ENCODE measurements at regions not wholly inside any gene's neighbourhood (a gene's known extent, or its start where the extent isn't known, plus 50 kb on each side); places are given as distances from the start of the nearest gene placed in this dataset.
"Not testable (repeated sequence)": the region's sequence is repeated elsewhere in the genome, so short reads cannot be mapped to it uniquely, and the experiment has no call there.

- H3K36me3 Mint-ChIP-seq = no peaks in the 10 kb centered on the region
- H3K4me3 Mint-ChIP-seq = no peak overlapping the region
- ATAC-seq (ENCODE audit: low read depth in 2 of 2) = no peak
- no peaks in the 10 kb centered on the region for H3K27me3 Mint-ChIP-seq
- DNase-seq = no peak
- H3K27ac Mint-ChIP-seq = no peak overlapping the region
- peaks cover 0 to 4% (median 1%) of the 10 kb centered on the region in 7 donors for H3K9me3 Mint-ChIP-seq
- peaks cover 5 to 13% (median 12%) of the 10 kb centered on the region in 3 donors for H3K4me1 Mint-ChIP-seq
These were observed 66.6 kb downstream of the TNFAIP3 start for GRCh38 chr6:137933696-137934095.

GRCh38 chr6:137936798-137937197 lies 69.7 kb downstream of the TNFAIP3 start:
- Mint-ChIP-seq H3K4me3 (no peak overlapping the region), H3K36me3 (no peaks in the 10 kb centered on the region), H3K9me3 (peaks cover 0 to 7% (median 2%) of the 10 kb centered on the region in 7 donors), H3K27me3 (no peaks in the 10 kb centered on the region), H3K27ac (no peak overlapping the region), H3K4me1 (peaks cover 13 to 20% (median 17%) of the 10 kb centered on the region in 3 donors)
- DNase-seq (no peak), ATAC-seq (ENCODE audit: low read depth in 2 of 2) (no peak)

- DNase-seq = no peak
- H3K4me1 Mint-ChIP-seq = peaks cover 11 to 20% (median 17%) of the 10 kb centered on the region in 3 donors
- peaks cover 0 to 7% (median 2%) of the 10 kb centered on the region in 7 donors for H3K9me3 Mint-ChIP-seq
- no peak overlapping the region for H3K27ac Mint-ChIP-seq
- no peak for ATAC-seq (ENCODE audit: low read depth in 2 of 2)
- no peaks in the 10 kb centered on the region for H3K36me3 Mint-ChIP-seq
- H3K4me3 Mint-ChIP-seq = peak overlapping the region in 1 of 8 donors; percentile 18
- H3K27me3 Mint-ChIP-seq = no peaks in the 10 kb centered on the region
These were observed 70.8 kb downstream of the TNFAIP3 start for GRCh38 chr6:137937834-137938233.

GRCh38 chr6:137938770-137939379 lies 71.8 kb downstream of the TNFAIP3 start:
- no peaks in the 10 kb centered on the region for H3K36me3 Mint-ChIP-seq
- DNase-seq = no peak
- no peaks in the 10 kb centered on the region for H3K27me3 Mint-ChIP-seq
- H3K9me3 Mint-ChIP-seq = peaks cover 0 to 7% (median 2%) of the 10 kb centered on the region in 7 donors
- no peak for ATAC-seq (ENCODE audit: low read depth in 2 of 2)
- H3K27ac Mint-ChIP-seq = peak overlapping the region in 1 of 6 donors; percentile 47
- peaks cover 11 to 20% (median 17%) of the 10 kb centered on the region in 3 donors for H3K4me1 Mint-ChIP-seq
- no peak overlapping the region for H3K4me3 Mint-ChIP-seq

- peak overlapping the region in 1 of 6 donors; percentile 8 for H3K27ac Mint-ChIP-seq
- no peaks in the 10 kb centered on the region for H3K27me3 Mint-ChIP-seq
- H3K4me3 Mint-ChIP-seq = no peak overlapping the region
- no peak for DNase-seq
- H3K36me3 Mint-ChIP-seq = no peaks in the 10 kb centered on the region
- peaks cover 0 to 7% (median 0%) of the 10 kb centered on the region in 7 donors for H3K9me3 Mint-ChIP-seq
- peaks cover 17 to 25% (median 23%) of the 10 kb centered on the region in 3 donors for H3K4me1 Mint-ChIP-seq
- ATAC-seq (ENCODE audit: low read depth in 2 of 2) = no peak
These were observed 74.9 kb downstream of the TNFAIP3 start for GRCh38 chr6:137941995-137942394.

- DNase-seq (no peak), ATAC-seq (ENCODE audit: low read depth in 2 of 2) (no peak)
- H3K4me3 Mint-ChIP-seq = no peak overlapping the region
- H3K27ac Mint-ChIP-seq = peak overlapping the region in 1 of 6 donors; percentile 73
- H3K36me3 Mint-ChIP-seq = no peaks in the 10 kb centered on the region
- H3K9me3 Mint-ChIP-seq = peaks cover 0 to 7% (median 0%) of the 10 kb centered on the region in 7 donors
- H3K27me3 Mint-ChIP-seq = no peaks in the 10 kb centered on the region
- peaks cover 17 to 25% (median 21%) of the 10 kb centered on the region in 3 donors for H3K4me1 Mint-ChIP-seq
These were observed 75.7 kb downstream of the TNFAIP3 start for GRCh38 chr6:137942736-137943135.

- not testable (repeated sequence) for H3K36me3 Mint-ChIP-seq; DNase-seq; H3K27ac Mint-ChIP-seq; H3K9me3 Mint-ChIP-seq; H3K4me3 Mint-ChIP-seq; H3K27me3 Mint-ChIP-seq; ATAC-seq (ENCODE audit: low read depth in 2 of 2)
- H3K4me1 Mint-ChIP-seq = peaks cover 17 to 24% (median 18%) of the 10 kb centered on the region in 3 donors
These were observed 77.3 kb downstream of the TNFAIP3 start for GRCh38 chr6:137944381-137944780.

- Mint-ChIP-seq H3K9me3 (no peaks in the 10 kb centered on the region), H3K27ac (peak overlapping the region in 2 of 6 donors; percentile 48 to 55), H3K4me3 (no peak overlapping the region), H3K4me1 (peaks cover 19 to 25% (median 20%) of the 10 kb centered on the region in 3 donors), H3K36me3 (no peaks in the 10 kb centered on the region), H3K27me3 (no peaks in the 10 kb centered on the region)
- ATAC-seq (ENCODE audit: low read depth in 2 of 2) (peak; percentile 69 to 77), DNase-seq (peak; percentile 36)
These were observed 77.9 kb downstream of the TNFAIP3 start for GRCh38 chr6:137944793-137945498.

- Mint-ChIP-seq H3K36me3 (no peaks in the 10 kb centered on the region), H3K9me3 (no peaks in the 10 kb centered on the region), H3K4me1 (peaks cover 22 to 26% (median 22%) of the 10 kb centered on the region in 3 donors), H3K27me3 (no peaks in the 10 kb centered on the region), H3K4me3 (peak overlapping the region in 4 of 8 donors; percentile 1 to 65 (median 24)), H3K27ac (peak overlapping the region in 4 of 6 donors; percentile 3 to 78 (median 28))
- ATAC-seq (ENCODE audit: low read depth in 2 of 2) = peak; percentile 21 to 39
- DNase-seq = no peak
These were observed 82.8 kb downstream of the TNFAIP3 start for GRCh38 chr6:137949686-137950390.

GRCh38 chr6:137950581-137950980 lies 83.5 kb downstream of the TNFAIP3 start:
- H3K36me3 Mint-ChIP-seq = no peaks in the 10 kb centered on the region
- ATAC-seq (ENCODE audit: low read depth in 2 of 2) (no peak), DNase-seq (no peak)
- no peaks in the 10 kb centered on the region for H3K9me3 Mint-ChIP-seq
- H3K4me3 Mint-ChIP-seq = no peak overlapping the region
- peaks cover 20 to 23% (median 20%) of the 10 kb centered on the region in 3 donors for H3K4me1 Mint-ChIP-seq
- no peaks in the 10 kb centered on the region for H3K27me3 Mint-ChIP-seq
- H3K27ac Mint-ChIP-seq = no peak overlapping the region

- H3K9me3 Mint-ChIP-seq = no peaks in the 10 kb centered on the region
- no peaks in the 10 kb centered on the region for H3K36me3 Mint-ChIP-seq
- H3K4me1 Mint-ChIP-seq = peaks cover 20 to 23% (median 20%) of the 10 kb centered on the region in 3 donors
- ATAC-seq (ENCODE audit: low read depth in 2 of 2) (peak; percentile 91 to 94), DNase-seq (peak; percentile 41)
- H3K27me3 Mint-ChIP-seq = no peaks in the 10 kb centered on the region
- H3K4me3 Mint-ChIP-seq = no peak overlapping the region
- H3K27ac Mint-ChIP-seq = peak overlapping the region in 2 of 6 donors; percentile 30 to 54
These were observed 84.1 kb downstream of the TNFAIP3 start for GRCh38 chr6:137951064-137951597.

- H3K27ac Mint-ChIP-seq = no peak overlapping the region
- no peak overlapping the region for H3K4me3 Mint-ChIP-seq
- H3K27me3 Mint-ChIP-seq = no peaks in the 10 kb centered on the region
- H3K9me3 Mint-ChIP-seq = no peaks in the 10 kb centered on the region
- no peaks in the 10 kb centered on the region for H3K36me3 Mint-ChIP-seq
- ATAC-seq (ENCODE audit: low read depth in 2 of 2) = no peak
- peaks cover 20 to 23% (median 20%) of the 10 kb centered on the region in 3 donors for H3K4me1 Mint-ChIP-seq
- no peak for DNase-seq
These were observed 85.2 kb downstream of the TNFAIP3 start for GRCh38 chr6:137952247-137952646.

- Mint-ChIP-seq H3K9me3 (no peaks in the 10 kb centered on the region), H3K4me1 (peaks cover 20 to 29% (median 27%) of the 10 kb centered on the region in 3 donors), H3K27me3 (no peaks in the 10 kb centered on the region), H3K4me3 (no peak overlapping the region), H3K36me3 (no peaks in the 10 kb centered on the region), H3K27ac (no peak overlapping the region)
- DNase-seq (no peak), ATAC-seq (ENCODE audit: low read depth in 2 of 2) (no peak)
These were observed 86.7 kb downstream of the TNFAIP3 start for GRCh38 chr6:137953761-137954160.
